ENCODE measurements at regions not wholly inside any gene's neighbourhood (a gene's known extent, or its start where the extent isn't known, plus 50 kb on each side); places are given as distances from the start of the nearest gene placed in this dataset.
"Not testable (repeated sequence)": the region's sequence is repeated elsewhere in the genome, so short reads cannot be mapped to it uniquely, and the experiment has no call there.

GRCh38 chr6:155850408-155850841, 394.8 kb upstream of the NOX3 start:
- DNase-seq (ENCODE audit: low read depth): no peak

- no peak for DNase-seq (ENCODE audit: low read depth)
Measured at GRCh38 chr6:155847711-155848110, 392.1 kb upstream of the NOX3 start.

DNA sequence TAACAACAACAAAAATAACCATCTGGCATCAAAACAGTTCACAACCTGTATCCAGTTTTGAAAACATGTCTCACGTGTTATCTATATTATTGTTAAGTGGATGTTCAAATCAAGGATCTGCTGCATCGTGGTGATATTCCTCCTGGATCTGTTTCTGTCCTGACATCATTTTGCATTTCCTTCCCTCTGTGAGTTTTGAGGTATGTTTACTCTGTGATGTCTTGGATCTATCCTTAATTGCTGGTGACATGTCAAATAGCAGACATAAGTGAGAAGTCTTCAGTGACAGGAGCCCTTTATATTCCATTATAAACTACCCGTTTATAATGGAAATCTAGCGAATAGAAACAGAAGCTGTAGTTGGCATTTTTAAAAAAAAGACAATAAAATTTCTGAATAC, 381.8 kb upstream of the NOX3 start:
- DNase-seq (ENCODE audit: low read depth): no peak

GRCh38 chr6:155832596-155832995, 377.0 kb upstream of the NOX3 start:
- no peak for DNase-seq (ENCODE audit: low read depth)

- no peak for DNase-seq (ENCODE audit: low read depth)
Measured at GRCh38 chr6:155830531-155830930, 374.9 kb upstream of the NOX3 start.

GRCh38 chr6:155829646-155830045, 374.0 kb upstream of the NOX3 start:
- no peak for DNase-seq (ENCODE audit: low read depth)

DNA sequence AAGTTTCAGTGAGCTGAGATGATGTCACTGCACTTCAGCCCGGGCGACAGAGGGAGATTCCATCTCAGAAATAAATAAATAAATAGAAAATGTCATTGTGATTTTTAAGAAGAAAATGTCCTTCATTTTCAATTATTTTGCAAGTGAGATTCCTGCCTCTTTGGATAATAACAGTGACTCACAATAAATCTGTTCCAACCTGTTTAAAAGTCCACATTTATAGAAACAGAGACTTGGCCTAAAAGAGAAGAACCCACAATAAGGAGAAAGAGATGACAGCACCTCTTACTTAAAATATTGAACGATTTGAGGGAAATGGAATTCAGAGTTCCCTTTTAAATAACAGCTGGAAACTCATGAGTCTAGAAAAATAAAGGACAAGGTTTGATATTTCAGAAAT, 373.4 kb upstream of the NOX3 start:
- DNase-seq (ENCODE audit: low read depth): no peak

GRCh38 chr6:155818698-155819097, 363.1 kb upstream of the NOX3 start:
- DNase-seq (ENCODE audit: low read depth): no peak

- no peak for DNase-seq (ENCODE audit: low read depth)
Measured at GRCh38 chr6:155813548-155813947, 357.9 kb upstream of the NOX3 start.

DNA sequence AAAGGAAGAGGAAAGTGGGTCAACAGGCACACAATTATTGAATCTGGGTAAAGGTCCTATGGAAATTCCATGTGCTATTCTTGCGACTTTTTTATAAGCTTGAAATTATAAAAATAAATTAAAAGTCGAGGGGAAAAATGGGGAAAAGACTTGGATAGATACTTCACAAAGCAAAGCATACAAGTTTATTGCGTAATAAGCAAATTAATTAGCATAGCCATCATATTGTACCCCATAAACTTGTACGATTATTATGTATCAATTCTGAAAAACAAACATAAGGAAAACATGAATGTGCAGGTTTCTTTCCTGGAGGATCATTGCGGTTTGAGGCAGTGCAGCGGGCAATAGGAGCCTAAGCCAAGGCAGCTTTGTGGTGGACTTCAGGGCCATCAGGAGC, 351.6 kb upstream of the NOX3 start:
- no peak for DNase-seq (ENCODE audit: low read depth)

- no peak for DNase-seq (ENCODE audit: low read depth)
Measured at GRCh38 chr6:155801046-155801445, 345.4 kb upstream of the NOX3 start.

GRCh38 chr6:155798876-155799275, 343.2 kb upstream of the NOX3 start:
- DNase-seq (ENCODE audit: low read depth): not testable (repeated sequence)

- DNase-seq (ENCODE audit: low read depth): no peak
Measured at GRCh38 chr6:155795173-155795796, 339.6 kb upstream of the NOX3 start.

DNA sequence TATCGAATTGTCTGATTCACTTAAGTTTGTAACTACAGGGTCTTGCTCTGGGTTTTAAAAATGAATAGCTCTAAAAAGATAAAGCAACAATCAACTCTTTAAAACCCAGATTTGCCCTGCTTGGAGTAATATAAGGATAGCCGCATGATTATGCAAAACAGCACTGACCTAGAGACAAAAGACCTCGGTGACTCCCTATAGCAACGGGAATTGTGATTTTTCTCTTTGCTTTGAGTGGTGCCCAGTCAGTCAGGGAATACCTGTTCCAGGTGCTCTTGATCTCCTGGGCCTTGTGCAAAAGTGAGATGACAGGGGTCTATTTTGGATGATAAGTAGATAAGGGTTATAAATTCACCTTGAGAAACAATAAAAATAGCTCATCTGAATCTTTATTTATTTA, 336.3 kb upstream of the NOX3 start:
- no peak for DNase-seq (ENCODE audit: low read depth)

GRCh38 chr6:155791186-155791585, 335.5 kb upstream of the NOX3 start:
- DNase-seq (ENCODE audit: low read depth): no peak

DNA sequence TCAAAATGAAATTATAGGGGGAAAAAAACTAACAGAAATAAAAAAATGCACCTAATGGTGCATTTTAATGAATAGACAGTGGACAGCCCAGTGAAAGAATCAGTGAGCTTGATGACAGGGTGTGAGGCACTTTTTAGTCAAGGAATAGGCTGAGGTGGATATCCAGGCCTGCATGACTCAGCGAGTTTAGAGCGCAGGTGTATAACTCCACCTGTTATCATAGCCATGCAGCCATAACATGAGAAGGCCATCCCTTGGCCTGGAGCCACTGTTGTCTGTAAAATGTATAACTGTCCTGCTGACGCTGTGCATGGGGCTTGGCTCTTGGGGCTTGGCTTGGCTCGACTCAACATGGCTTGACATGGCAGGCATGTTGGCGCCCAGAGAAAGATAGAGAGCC, 331.5 kb upstream of the NOX3 start:
- no peak for DNase-seq (ENCODE audit: low read depth)

DNA sequence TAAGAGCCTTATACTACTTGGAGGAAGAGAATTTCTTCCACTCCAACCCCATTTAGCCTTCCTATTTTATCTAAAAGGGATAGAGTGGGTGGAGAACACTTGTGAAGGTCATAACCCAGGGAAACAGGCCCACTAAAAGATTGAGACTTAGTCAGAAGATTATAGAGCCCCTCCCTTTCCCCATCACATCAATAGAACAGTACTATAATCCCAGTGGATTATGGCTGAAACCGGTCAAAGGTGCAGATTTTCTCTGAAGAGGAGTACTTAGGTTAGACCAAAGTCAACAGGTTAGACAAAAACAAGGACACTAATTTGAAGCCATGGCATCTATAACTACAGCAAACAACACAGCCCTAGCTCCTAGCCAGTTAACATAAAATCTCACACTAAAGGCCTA, 330.9 kb upstream of the NOX3 start:
- no peak for DNase-seq (ENCODE audit: low read depth)

DNA sequence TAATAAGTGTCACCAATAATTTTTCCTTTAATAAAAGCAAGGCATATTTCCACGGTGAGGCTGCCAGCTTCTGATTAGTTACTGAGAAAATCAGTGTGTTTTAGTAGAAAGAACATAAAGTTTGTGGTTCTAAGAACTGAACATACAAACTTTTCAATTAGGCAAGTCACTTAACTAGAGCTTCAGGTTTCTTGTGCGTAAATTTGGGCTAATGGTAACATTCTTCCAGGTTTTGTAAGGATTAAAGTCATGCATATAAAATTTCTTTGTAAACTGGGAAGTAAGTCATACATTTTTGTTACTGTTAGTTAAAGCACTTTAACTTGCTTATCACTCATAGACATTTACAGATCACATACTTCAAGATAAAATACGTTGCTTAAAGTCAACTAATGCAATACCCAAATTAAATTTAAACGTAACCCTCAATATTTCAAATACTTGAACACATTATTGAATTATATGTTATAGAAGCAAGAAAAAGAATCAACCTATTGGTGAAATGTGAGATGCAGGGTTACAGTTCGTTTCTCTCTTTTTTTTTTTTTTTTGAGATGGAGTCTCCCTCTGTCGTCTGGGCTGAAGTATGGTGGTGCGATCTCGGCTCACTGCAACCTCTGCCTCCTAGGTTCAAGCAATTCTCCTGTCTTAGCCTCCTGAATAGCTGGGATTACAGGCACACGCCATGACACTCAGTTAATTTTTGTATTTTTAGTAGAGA, 327.3 kb upstream of the NOX3 start:
- DNase-seq (ENCODE audit: low read depth): no peak

- DNase-seq (ENCODE audit: low read depth): no peak
Measured at GRCh38 chr6:155782320-155782731, 326.7 kb upstream of the NOX3 start.

DNA sequence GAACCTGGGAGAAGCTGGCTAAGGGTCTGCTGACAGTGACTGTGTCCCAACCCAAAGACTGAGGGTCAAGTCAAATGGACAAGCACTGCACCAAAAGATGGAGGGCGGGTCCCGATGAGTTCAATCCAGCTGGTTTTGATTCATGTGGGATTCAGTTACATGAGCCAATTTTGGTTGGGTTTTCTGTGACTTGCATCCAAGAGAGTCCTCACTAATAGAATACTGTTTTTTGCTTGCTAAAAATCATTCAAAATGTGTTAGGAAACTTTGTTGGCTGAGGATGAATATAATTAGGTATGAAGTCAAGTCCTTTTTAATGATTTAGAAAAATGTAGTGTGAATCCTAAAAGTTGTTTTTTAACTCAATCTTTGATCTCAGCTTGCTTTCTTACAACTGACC, 323.8 kb upstream of the NOX3 start:
- DNase-seq (ENCODE audit: low read depth): no peak

- DNase-seq (ENCODE audit: low read depth): no peak
Measured at GRCh38 chr6:155778336-155778735, 322.7 kb upstream of the NOX3 start.

DNA sequence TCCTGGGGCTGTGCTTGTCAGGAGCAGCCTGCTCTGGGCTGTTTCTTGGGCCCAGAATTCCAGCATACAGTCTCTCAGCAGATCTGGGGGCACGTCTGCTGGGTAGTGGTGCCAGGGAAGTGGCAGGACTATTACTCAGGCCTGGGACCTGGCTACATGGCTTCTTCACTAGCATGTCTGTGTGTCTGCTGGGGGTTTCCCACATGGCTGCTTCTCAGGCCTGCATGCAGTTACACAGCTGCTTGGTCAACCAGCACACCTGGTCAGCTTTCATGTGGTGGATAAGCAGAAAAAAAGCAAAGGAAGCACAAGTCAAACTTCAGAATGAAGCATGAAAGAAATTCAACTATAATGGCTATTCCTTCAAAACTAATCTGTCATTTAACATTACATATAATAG, 316.2 kb upstream of the NOX3 start:
- DNase-seq (ENCODE audit: low read depth): no peak

DNA sequence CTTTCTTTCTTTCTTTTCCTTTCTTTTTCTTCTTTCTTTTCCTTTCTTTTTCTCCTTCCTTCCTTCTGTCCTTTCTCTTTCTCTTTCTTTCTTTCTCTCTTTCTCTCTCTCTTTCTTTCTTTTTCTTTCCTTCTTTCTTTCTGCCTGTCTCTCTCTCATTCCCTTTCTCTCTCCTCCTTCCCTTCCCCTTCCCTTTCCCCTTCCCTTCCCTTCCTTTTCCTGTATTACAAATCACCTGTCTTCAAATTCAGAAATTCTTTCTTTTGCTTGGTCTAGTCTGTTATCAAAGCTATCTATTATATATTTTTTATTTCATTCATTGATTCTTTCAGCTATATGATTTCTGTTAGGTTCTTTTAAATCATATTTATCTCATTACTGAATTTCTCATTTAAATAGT, 315.2 kb upstream of the NOX3 start:
- no peak for DNase-seq (ENCODE audit: low read depth)

DNA sequence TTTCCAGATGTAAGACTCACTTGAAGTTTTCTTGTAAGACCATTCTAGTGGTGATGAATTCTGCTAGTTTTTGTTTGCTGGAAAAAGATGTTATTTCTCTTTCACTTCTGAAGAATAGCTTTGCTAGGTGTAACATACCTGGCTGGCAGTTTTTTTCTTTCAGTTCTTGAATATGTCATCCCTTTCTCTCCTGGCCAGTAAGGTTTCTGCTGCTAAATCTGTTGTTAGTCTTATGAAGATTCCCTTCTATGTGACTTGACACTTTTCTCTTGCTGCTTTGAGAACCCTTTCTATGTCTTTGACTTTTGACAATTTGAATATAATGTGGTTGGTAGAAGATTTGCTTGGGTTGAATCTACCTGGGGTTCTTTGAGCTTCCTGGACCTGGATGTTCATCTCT, 314.7 kb upstream of the NOX3 start:
- no peak for DNase-seq (ENCODE audit: low read depth)
